ENCODE measurements at regions not wholly inside any gene's neighbourhood (a gene's known extent, or its start where the extent isn't known, plus 50 kb on each side); places are given as distances from the start of the nearest gene placed in this dataset.

- TF ChIP-seq EZH2 (IDR thresholded peaks at IDR 0.05; ENCODE audit: borderline replicate concordance, low read depth, low read length, severe bottlenecking) (no peak), CTCF (IDR thresholded peaks at IDR 0.05; ENCODE audit: borderline replicate concordance, extremely low read depth, low read length, poor library complexity, severe bottlenecking) (no peak)
- no peak overlapping the region for H3K27ac ChIP-seq (ENCODE audit: low read length)
- no peak overlapping the region for H2AFZ ChIP-seq (ENCODE audit: low read depth, low read length)
- H3K9ac ChIP-seq (ENCODE audit: low read depth, low read length), result no peak overlapping the region
- no peaks in the 10 kb centered on the region for H4K20me1 ChIP-seq (ENCODE audit: insufficient read depth, low read length)
- H3K36me3 ChIP-seq (ENCODE audit: insufficient read depth, low read length), result no peaks in the 10 kb centered on the region
- no peak overlapping the region for H3K4me2 ChIP-seq (ENCODE audit: insufficient read depth, low read length)
- no peak for DNase-seq
- H3K4me1 ChIP-seq (ENCODE audit: insufficient read depth, low read length), result no peaks in the 10 kb centered on the region
- ATAC-seq (ENCODE audit: insufficient read depth, low read depth), result no peak
- peaks cover 2% of the 10 kb centered on the region for H3K9me3 ChIP-seq (ENCODE audit: insufficient read depth, low read length, severe bottlenecking)
- H3K79me2 ChIP-seq (ENCODE audit: insufficient read depth, low read length), result no peaks in the 10 kb centered on the region
- no peaks in the 10 kb centered on the region for H3K27me3 ChIP-seq (ENCODE audit: insufficient read depth, low read length, poor library complexity)
- H3K4me3 ChIP-seq (ENCODE audit: low read depth in 1 of 2, low read length in 2 of 2), result no peak overlapping the region
Observed at GRCh38 chr13:106143930-106144709, 391.3 kb downstream of the EFNB2 start.

- no peaks in the 10 kb centered on the region for H4K20me1 ChIP-seq (ENCODE audit: insufficient read depth, low read length)
- H3K4me1 ChIP-seq (ENCODE audit: insufficient read depth, low read length), result no peaks in the 10 kb centered on the region
- no peaks in the 10 kb centered on the region for H3K79me2 ChIP-seq (ENCODE audit: insufficient read depth, low read length)
- H3K36me3 ChIP-seq (ENCODE audit: insufficient read depth, low read length), result no peaks in the 10 kb centered on the region
- no peak overlapping the region for H3K4me2 ChIP-seq (ENCODE audit: insufficient read depth, low read length)
- H3K27me3 ChIP-seq (ENCODE audit: insufficient read depth, low read length, poor library complexity), result no peaks in the 10 kb centered on the region
- H2AFZ ChIP-seq (ENCODE audit: low read depth, low read length), result no peak overlapping the region
- no peak overlapping the region for H3K9ac ChIP-seq (ENCODE audit: low read depth, low read length)
- ATAC-seq (ENCODE audit: insufficient read depth, low read depth), result no peak
- peaks cover 2% of the 10 kb centered on the region for H3K9me3 ChIP-seq (ENCODE audit: insufficient read depth, low read length, severe bottlenecking)
- no peak for DNase-seq
- TF ChIP-seq EZH2 (IDR thresholded peaks at IDR 0.05; ENCODE audit: borderline replicate concordance, low read depth, low read length, severe bottlenecking), result no peak
- TF ChIP-seq CTCF (IDR thresholded peaks at IDR 0.05; ENCODE audit: borderline replicate concordance, extremely low read depth, low read length, poor library complexity, severe bottlenecking), result no peak
- no peak overlapping the region for H3K4me3 ChIP-seq (ENCODE audit: low read depth in 1 of 2, low read length in 2 of 2)
- no peak overlapping the region for H3K27ac ChIP-seq (ENCODE audit: low read length)
Observed at GRCh38 chr13:106143392-106143791, 392.1 kb downstream of the EFNB2 start.

DNA sequence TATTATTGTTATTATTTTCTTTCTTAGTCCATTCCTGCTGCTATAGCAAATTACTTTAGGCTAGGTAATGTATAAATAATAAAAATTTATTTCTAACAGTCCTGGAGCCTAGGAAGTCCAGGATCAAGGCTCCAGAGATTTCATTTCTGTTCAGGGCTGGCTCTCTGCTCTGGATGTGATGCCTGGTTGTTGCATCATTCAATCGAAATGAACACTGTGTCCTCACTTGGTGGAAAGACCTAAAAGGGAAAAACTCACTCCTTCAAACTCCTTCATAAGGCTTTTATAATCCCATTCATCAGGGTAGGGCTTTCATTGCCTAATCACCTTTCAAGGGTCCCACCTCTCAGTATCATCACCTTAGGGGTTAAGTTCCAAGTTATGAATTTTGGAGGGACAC lies 395.0 kb downstream of the EFNB2 start:
- H2AFZ ChIP-seq (ENCODE audit: low read depth, low read length), result no peak overlapping the region
- no peaks in the 10 kb centered on the region for H3K4me1 ChIP-seq (ENCODE audit: insufficient read depth, low read length)
- no peak for TF ChIP-seq EZH2 (IDR thresholded peaks at IDR 0.05; ENCODE audit: borderline replicate concordance, low read depth, low read length, severe bottlenecking)
- no peak overlapping the region for H3K9ac ChIP-seq (ENCODE audit: low read depth, low read length)
- H3K9me3 ChIP-seq (ENCODE audit: insufficient read depth, low read length, severe bottlenecking), result no peaks in the 10 kb centered on the region
- H3K4me3 ChIP-seq (ENCODE audit: low read depth in 1 of 2, low read length in 2 of 2), result no peak overlapping the region
- H4K20me1 ChIP-seq (ENCODE audit: insufficient read depth, low read length), result no peaks in the 10 kb centered on the region
- DNase-seq (no peak), ATAC-seq (ENCODE audit: insufficient read depth, low read depth) (no peak)
- no peak overlapping the region for H3K4me2 ChIP-seq (ENCODE audit: insufficient read depth, low read length)
- no peaks in the 10 kb centered on the region for H3K79me2 ChIP-seq (ENCODE audit: insufficient read depth, low read length)
- H3K27me3 ChIP-seq (ENCODE audit: insufficient read depth, low read length, poor library complexity), result no peaks in the 10 kb centered on the region
- no peaks in the 10 kb centered on the region for H3K36me3 ChIP-seq (ENCODE audit: insufficient read depth, low read length)
- H3K27ac ChIP-seq (ENCODE audit: low read length), result no peak overlapping the region

GRCh38 chr13:106139942-106140341 lies 395.5 kb downstream of the EFNB2 start:
- no peak overlapping the region for H3K4me3 ChIP-seq (ENCODE audit: low read depth in 1 of 2, low read length in 2 of 2)
- no peaks in the 10 kb centered on the region for H3K9me3 ChIP-seq (ENCODE audit: insufficient read depth, low read length, severe bottlenecking)
- H3K9ac ChIP-seq (ENCODE audit: low read depth, low read length), result no peak overlapping the region
- H2AFZ ChIP-seq (ENCODE audit: low read depth, low read length), result no peak overlapping the region
- H3K27me3 ChIP-seq (ENCODE audit: insufficient read depth, low read length, poor library complexity), result no peaks in the 10 kb centered on the region
- H4K20me1 ChIP-seq (ENCODE audit: insufficient read depth, low read length), result no peaks in the 10 kb centered on the region
- TF ChIP-seq EZH2 (IDR thresholded peaks at IDR 0.05; ENCODE audit: borderline replicate concordance, low read depth, low read length, severe bottlenecking) (no peak), CTCF (IDR thresholded peaks at IDR 0.05; ENCODE audit: borderline replicate concordance, extremely low read depth, low read length, poor library complexity, severe bottlenecking) (no peak)
- no peaks in the 10 kb centered on the region for H3K4me1 ChIP-seq (ENCODE audit: insufficient read depth, low read length)
- no peaks in the 10 kb centered on the region for H3K36me3 ChIP-seq (ENCODE audit: insufficient read depth, low read length)
- DNase-seq, result no peak
- ATAC-seq (ENCODE audit: insufficient read depth, low read depth), result no peak
- H3K4me2 ChIP-seq (ENCODE audit: insufficient read depth, low read length), result no peak overlapping the region
- H3K27ac ChIP-seq (ENCODE audit: low read length), result no peak overlapping the region
- no peaks in the 10 kb centered on the region for H3K79me2 ChIP-seq (ENCODE audit: insufficient read depth, low read length)
